ENCODE measurements at regions not wholly inside any gene's neighbourhood (a gene's known extent, or its start where the extent isn't known, plus 50 kb on each side); places are given as distances from the start of the nearest gene placed in this dataset.
A peak's percentile ranks its signal among the peaks of the same experiment; 100 is the strongest.
"Not testable (repeated sequence)": the region's sequence is repeated elsewhere in the genome, so short reads cannot be mapped to it uniquely, and the experiment has no call there.

DNA sequence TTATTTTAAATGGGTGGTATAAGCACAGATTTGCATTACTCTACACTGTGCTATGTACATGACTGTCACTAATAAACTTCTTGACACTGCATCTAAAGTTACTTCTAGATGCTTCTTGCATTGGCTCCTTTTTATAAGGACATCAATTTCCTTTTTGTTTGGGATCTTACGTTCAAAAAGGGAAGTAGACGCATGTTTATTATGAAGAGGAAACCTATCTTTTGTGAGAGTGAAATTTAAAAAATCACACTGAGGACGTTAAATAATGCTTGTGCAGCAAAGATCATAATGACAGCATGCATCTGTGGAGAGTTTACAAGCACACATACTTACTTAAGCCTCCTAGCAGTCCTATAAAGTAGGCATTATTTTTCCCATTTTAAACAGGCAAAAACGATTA is 479.5 kb downstream of the CD83 start:
- WGBS, 2 donors = 49 to 79% methylated on average over 4 of the region's 4 CpGs
- Histone ChIP-seq H3K36me3 (no peaks in the 10 kb centered on the region), H3K4me3 (no peak overlapping the region), H3K27ac (no peak overlapping the region), H3K9me3 (no peaks in the 10 kb centered on the region), H3K27me3 (no peaks in the 10 kb centered on the region), H3K4me1 (no peaks in the 10 kb centered on the region)
- DNase-seq = no peak
- intact Hi-C loops (cut with DNase I) = no loop called here
- no peak for TF ChIP-seq POLR2A (IDR thresholded peaks at IDR 0.05)
- TF ChIP-seq POLR2AphosphoS5 (IDR thresholded peaks at IDR 0.05) = no peak
- TF ChIP-seq EP300 (IDR thresholded peaks at IDR 0.05) = no peak
- TF ChIP-seq, protein P1, sequence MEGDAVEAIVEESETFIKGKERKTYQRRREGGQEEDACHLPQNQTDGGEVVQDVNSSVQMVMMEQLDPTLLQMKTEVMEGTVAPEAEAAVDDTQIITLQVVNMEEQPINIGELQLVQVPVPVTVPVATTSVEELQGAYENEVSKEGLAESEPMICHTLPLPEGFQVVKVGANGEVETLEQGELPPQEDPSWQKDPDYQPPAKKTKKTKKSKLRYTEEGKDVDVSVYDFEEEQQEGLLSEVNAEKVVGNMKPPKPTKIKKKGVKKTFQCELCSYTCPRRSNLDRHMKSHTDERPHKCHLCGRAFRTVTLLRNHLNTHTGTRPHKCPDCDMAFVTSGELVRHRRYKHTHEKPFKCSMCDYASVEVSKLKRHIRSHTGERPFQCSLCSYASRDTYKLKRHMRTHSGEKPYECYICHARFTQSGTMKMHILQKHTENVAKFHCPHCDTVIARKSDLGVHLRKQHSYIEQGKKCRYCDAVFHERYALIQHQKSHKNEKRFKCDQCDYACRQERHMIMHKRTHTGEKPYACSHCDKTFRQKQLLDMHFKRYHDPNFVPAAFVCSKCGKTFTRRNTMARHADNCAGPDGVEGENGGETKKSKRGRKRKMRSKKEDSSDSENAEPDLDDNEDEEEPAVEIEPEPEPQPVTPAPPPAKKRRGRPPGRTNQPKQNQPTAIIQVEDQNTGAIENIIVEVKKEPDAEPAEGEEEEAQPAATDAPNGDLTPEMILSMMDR (IDR thresholded peaks at IDR 0.05) = no peak

DNA sequence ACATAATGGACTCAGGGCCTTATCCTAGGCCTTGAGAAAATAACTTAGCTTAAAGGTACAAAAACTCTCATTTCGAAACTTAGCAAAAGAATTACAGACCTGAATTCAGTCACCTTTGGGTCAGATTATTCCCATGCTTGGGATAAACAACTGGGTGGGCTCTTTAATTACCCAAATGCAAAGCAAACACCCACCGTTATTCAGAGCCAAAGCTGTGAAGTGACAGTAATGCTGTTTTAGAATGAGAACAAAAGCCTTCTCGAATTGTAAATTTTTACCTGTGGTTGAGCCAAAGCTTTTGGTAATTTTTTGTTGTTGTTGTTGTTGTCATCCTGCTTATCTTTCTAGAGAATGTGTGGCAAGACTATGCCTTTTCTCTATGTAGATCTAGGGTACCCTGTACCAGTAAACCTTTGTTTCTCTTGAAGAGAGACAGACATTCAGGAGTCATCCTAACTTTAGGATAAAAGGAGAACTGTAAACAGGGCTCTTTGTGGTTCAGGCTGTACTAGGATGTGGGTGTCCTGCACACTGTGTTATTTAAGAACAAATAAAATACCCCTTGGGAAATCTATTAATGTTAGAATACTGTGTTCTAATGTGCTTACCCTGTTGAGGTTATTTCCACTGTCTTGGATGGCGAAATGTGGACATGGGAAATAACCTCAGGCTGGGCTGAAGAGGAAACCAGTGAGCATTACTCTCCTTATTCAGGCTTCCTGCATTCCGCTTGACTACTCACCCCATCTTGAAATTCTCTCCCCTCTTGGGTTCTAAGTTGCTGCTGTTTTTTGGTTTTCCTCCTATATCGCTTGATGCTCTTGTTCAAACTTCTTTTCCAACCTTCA is 480.7 kb downstream of the CD83 start:
- Histone ChIP-seq H3K36me3 (no peaks in the 10 kb centered on the region), H3K4me1 (no peaks in the 10 kb centered on the region), H3K27ac (no peak overlapping the region), H3K9me3 (no peaks in the 10 kb centered on the region), H3K4me3 (no peak overlapping the region), H3K27me3 (no peaks in the 10 kb centered on the region)
- intact Hi-C loops (cut with DNase I) = no loop called here
- no peak for DNase-seq
- TF ChIP-seq POLR2AphosphoS5 (IDR thresholded peaks at IDR 0.05) = no peak
- TF ChIP-seq POLR2A (IDR thresholded peaks at IDR 0.05) = no peak
- TF ChIP-seq, protein P1 (IDR thresholded peaks at IDR 0.05) = no peak
- TF ChIP-seq EP300 (IDR thresholded peaks at IDR 0.05) = peak in 1 of 4 donors; percentile 8
- 78 to 91% methylated on average over 6 of the region's 6 CpGs for WGBS, 2 donors

DNA sequence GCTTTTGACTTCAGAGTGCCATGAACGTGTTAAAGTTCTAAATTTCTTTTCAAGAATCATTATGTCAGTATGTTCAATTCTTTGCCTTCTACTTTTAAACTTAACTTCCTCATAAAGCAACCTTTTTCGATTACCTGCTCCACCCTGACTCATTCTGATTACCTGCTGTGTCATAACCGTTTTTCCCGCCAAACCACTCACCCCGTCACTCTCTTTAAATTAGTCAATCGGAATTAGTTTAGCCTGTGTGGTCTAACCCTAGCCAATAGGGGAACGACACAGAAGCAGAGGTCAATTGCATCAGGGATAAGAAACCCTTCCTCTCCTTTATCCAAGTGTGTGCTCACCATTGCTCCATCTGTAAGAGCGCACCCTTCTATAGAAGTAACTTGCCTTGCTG is 482.7 kb downstream of the CD83 start:
- DNase-seq; H3K27ac ChIP-seq; H3K36me3 ChIP-seq; H3K9me3 ChIP-seq; H3K27me3 ChIP-seq; H3K4me1 ChIP-seq; H3K4me3 ChIP-seq; intact Hi-C loops (cut with DNase I): not testable (repeated sequence)
- 87 to 90% methylated on average over 8 of the region's 8 CpGs for WGBS, 2 donors

DNA sequence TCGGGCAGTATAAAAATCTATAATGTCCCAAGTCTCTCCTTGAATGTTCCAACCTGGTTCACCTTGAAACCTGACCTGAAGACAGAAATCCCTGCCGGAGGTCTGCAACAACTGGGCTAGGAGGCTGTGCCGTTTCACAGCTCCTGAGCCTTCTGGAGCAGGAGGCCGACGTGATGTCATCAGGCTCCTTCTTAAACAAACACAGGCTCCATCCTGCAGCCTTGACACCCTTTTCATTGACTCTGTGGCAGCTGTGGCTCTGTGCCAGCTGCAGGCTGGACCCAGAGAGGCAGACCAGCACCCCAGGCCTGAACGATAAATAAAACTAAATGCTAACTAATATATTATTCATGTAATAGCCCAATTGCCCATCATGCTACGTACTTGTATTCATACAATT is 483.9 kb downstream of the CD83 start:
- Histone ChIP-seq H3K27me3 (no peaks in the 10 kb centered on the region), H3K36me3 (no peaks in the 10 kb centered on the region), H3K4me1 (no peaks in the 10 kb centered on the region), H3K4me3 (no peak overlapping the region), H3K27ac (no peak overlapping the region), H3K9me3 (no peaks in the 10 kb centered on the region)
- DNase-seq = no peak
- WGBS, 2 donors = 51 to 72% methylated on average over 7 of the region's 7 CpGs
- no peak for TF ChIP-seq POLR2A (IDR thresholded peaks at IDR 0.05)
- TF ChIP-seq POLR2AphosphoS5 (IDR thresholded peaks at IDR 0.05) = no peak
- TF ChIP-seq EP300 (IDR thresholded peaks at IDR 0.05) = no peak
- TF ChIP-seq, protein P1 (IDR thresholded peaks at IDR 0.05) = no peak
- intact Hi-C loops (cut with DNase I) = no loop called here

DNA sequence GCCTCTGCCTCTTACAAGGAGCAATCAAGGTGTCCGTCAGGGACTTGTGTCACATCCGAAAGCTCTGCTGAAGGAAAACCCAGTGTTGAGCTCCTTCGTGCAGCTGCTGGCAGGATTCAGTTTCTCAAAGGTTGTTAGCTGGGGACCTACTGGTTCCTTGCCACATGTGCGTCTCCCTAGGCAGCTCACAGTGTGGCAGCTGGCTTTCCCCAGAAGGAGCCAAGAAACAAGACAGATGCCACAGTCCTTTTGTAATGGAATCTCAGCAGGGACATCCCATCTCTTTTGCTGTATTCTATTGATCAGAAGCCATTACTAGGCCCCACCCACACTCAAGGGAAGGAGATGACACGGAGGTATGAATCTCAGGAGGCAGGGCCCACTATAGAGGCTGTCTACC is 488.8 kb downstream of the CD83 start:
- WGBS, 2 donors = 97 to 98% methylated on average over 5 of the region's 5 CpGs
- intact Hi-C loops (cut with DNase I) = no loop called here
- Histone ChIP-seq H3K4me1 (no peaks in the 10 kb centered on the region), H3K9me3 (no peaks in the 10 kb centered on the region), H3K27ac (no peak overlapping the region), H3K27me3 (no peaks in the 10 kb centered on the region), H3K4me3 (no peak overlapping the region), H3K36me3 (no peaks in the 10 kb centered on the region)
- DNase-seq = no peak
- TF ChIP-seq EP300 (IDR thresholded peaks at IDR 0.05) (no peak), POLR2AphosphoS5 (IDR thresholded peaks at IDR 0.05) (no peak), POLR2A (IDR thresholded peaks at IDR 0.05) (no peak)
- TF ChIP-seq, protein P1 (IDR thresholded peaks at IDR 0.05) = no peak

All from sigmoid colon (tissue), 6 donors.